ENCODE measurements at regions not wholly inside any gene's neighbourhood (a gene's known extent, or its start where the extent isn't known, plus 50 kb on each side); places are given as distances from the start of the nearest gene placed in this dataset.

- no peaks in the 10 kb centered on the region for H3K79me1 ChIP-seq (ENCODE audit: low read depth in 1 of 2, low read length in 2 of 2)
- ChIA-PET POLR2A (ENCODE audit: unreplicated experiment) (no interaction called here), CTCF (no interaction called here)
- no peak overlapping the region for H3K23ac ChIP-seq (ENCODE audit: low read depth, low read length)
- no peak overlapping the region for H3K56ac ChIP-seq (ENCODE audit: extremely low read depth, insufficient read depth, low read length)
- no peak overlapping the region for H2AK5ac ChIP-seq (ENCODE audit: low read depth, low read length)
- no TSS peak for BruUV-seq (replicated peaks)
- no peak overlapping the region for H4K8ac ChIP-seq (ENCODE audit: low read depth in 2 of 2, low read length in 2 of 2)
- no peak overlapping the region for H2BK120ac ChIP-seq (ENCODE audit: low read depth, low read length)
- intact Hi-C loops (cut with micrococcal nuclease), result no loop called here
- H2BK5ac ChIP-seq (ENCODE audit: low read depth, low read length, poor library complexity, severe bottlenecking), result no peak overlapping the region
- H3K9me3 ChIP-seq (ENCODE audit: control insufficient read depth, insufficient read depth, low read length), result peaks cover 2% of the 10 kb centered on the region
- H3K36me3 ChIP-seq (ENCODE audit: control insufficient read depth, insufficient read depth, low read length), result no peaks in the 10 kb centered on the region
- H3K9ac ChIP-seq (ENCODE audit: low read depth, low read length), result no peak overlapping the region
- no peak overlapping the region for H2AFZ ChIP-seq (replicated peaks; ENCODE audit: low read length, poor library complexity)
- no peak overlapping the region for H4K91ac ChIP-seq (ENCODE audit: insufficient read depth, low read depth, low read length)
- no peak overlapping the region for H2BK20ac ChIP-seq (ENCODE audit: low read depth, low read length)
- dilution Hi-C loops (cut with HindIII; ENCODE audit: low sequenced_read_pairs, unreplicated experiment), result no loop called here
- H3K4me1 ChIP-seq (ENCODE audit: control insufficient read depth, insufficient read depth, low read length), result no peaks in the 10 kb centered on the region
- no peaks in the 10 kb centered on the region for H3K9me1 ChIP-seq (ENCODE audit: insufficient read depth, low read length)
- ATAC-seq (ENCODE audit: low read depth), result no peak
- H2BK15ac ChIP-seq (ENCODE audit: low read depth, low read length), result no peak overlapping the region
- no peak overlapping the region for H4K5ac ChIP-seq (ENCODE audit: low read depth, low read length)
- H3K27me3 ChIP-seq (ENCODE audit: control insufficient read depth, insufficient read depth, low read length), result no peaks in the 10 kb centered on the region
- H3K14ac ChIP-seq (replicated peaks; ENCODE audit: low read depth, low read length), result no peak overlapping the region
- no peak for TF ChIP-seq RCOR1 (IDR thresholded peaks at IDR 0.05; ENCODE audit: insufficient replicate concordance, low read length)
- TF ChIP-seq BHLHE40 (IDR thresholded peaks at IDR 0.05; ENCODE audit: low read depth, low read length), result no peak
- TF ChIP-seq MAFK (IDR thresholded peaks at IDR 0.05; ENCODE audit: low read depth, low read length), result no peak
- TF ChIP-seq MXI1 (IDR thresholded peaks at IDR 0.05; ENCODE audit: borderline replicate concordance, low read depth, low read length), result no peak
- TF ChIP-seq ELK1 (IDR thresholded peaks at IDR 0.05; ENCODE audit: borderline replicate concordance, low read depth, low read length), result no peak
- TF ChIP-seq FOS (IDR thresholded peaks at IDR 0.05; ENCODE audit: low read depth, low read length), result no peak
- no peak for TF ChIP-seq NFE2L2 (IDR thresholded peaks at IDR 0.05; ENCODE audit: low read depth, low read length)
- no peak for TF ChIP-seq MAZ (IDR thresholded peaks at IDR 0.05; ENCODE audit: borderline replicate concordance, low read depth, low read length)
- no peak for TF ChIP-seq CEBPB (IDR thresholded peaks at IDR 0.05; ENCODE audit: low read depth, low read length)
- no peak for TF ChIP-seq POLR2A (IDR thresholded peaks at IDR 0.05; ENCODE audit: low read depth, low read length)
- no peak for TF ChIP-seq CTCF (conservative IDR thresholded peaks at IDR 0.05; ENCODE audit: low read depth, low read length)
- TF ChIP-seq CHD1 (IDR thresholded peaks at IDR 0.05; ENCODE audit: low read depth, low read length), result no peak
- TF ChIP-seq SMC3 (IDR thresholded peaks at IDR 0.05; ENCODE audit: low read depth, low read length), result no peak
- TF ChIP-seq USF2 (IDR thresholded peaks at IDR 0.05; ENCODE audit: low read depth, low read length), result no peak
- TF ChIP-seq RFX5 (IDR thresholded peaks at IDR 0.05; ENCODE audit: low read depth, low read length), result no peak
- no peak for TF ChIP-seq RAD21 (IDR thresholded peaks at IDR 0.05; ENCODE audit: low read length)
- DNase-seq, result no peak
- H4K20me1 ChIP-seq (ENCODE audit: insufficient read depth, low read length), result no peaks in the 10 kb centered on the region
- H3K4me3 ChIP-seq (ENCODE audit: insufficient read depth, low read depth, low read length), result no peak overlapping the region
- H3K27ac ChIP-seq (ENCODE audit: insufficient read depth, low read length), result no peak overlapping the region
- no peak overlapping the region for H3K18ac ChIP-seq (ENCODE audit: low read depth, low read length)
- H3K4me2 ChIP-seq (ENCODE audit: low read depth, low read length), result no peak overlapping the region
- no peak overlapping the region for H2AK9ac ChIP-seq (replicated peaks; ENCODE audit: low read depth, low read length, poor library complexity)
- WGBS, 2 experiments (ENCODE audit: extremely low coverage in 2 of 2, insufficient read length in 1 of 2), result no CpG with 5 or more reads among the region's 1 CpG
- H3K4ac ChIP-seq (ENCODE audit: low read depth, low read length), result no peak overlapping the region
- in situ Hi-C loops (cut with MboI; ENCODE audit: low sequenced_read_pairs), result no loop called here
Observed at GRCh38 chr11:81340225-81340624, 1393.4 kb downstream of the FAM181B start.
